ENCODE measurements at regions not wholly inside any gene's neighbourhood (a gene's known extent, or its start where the extent isn't known, plus 50 kb on each side); places are given as distances from the start of the nearest gene placed in this dataset.

GRCh38 chr10:28214219-28214618 is 88.6 kb downstream of the MPP7 start:
- H3K36me3 Mint-ChIP-seq (ENCODE audit: insufficient read depth in 2 of 2) = peaks cover 0 to 2% of the 10 kb centered on the region in 2 donors
- H3K27me3 Mint-ChIP-seq (ENCODE audit: low read depth) = no peaks in the 10 kb centered on the region
- DNase-seq = no peak
- no peak overlapping the region for H3K27ac Mint-ChIP-seq
- H3K9me3 Mint-ChIP-seq = no peaks in the 10 kb centered on the region
- no peak overlapping the region for H3K4me3 Mint-ChIP-seq
- ATAC-seq (replicated peaks in 1 of 2) = no peak
- peaks cover 31% of the 10 kb centered on the region for H3K4me1 Mint-ChIP-seq (ENCODE audit: low read depth)

- ATAC-seq (replicated peaks in 1 of 2) (no peak), DNase-seq (no peak)
- H3K36me3 Mint-ChIP-seq (ENCODE audit: insufficient read depth in 2 of 2) = peaks cover 2 to 4% of the 10 kb centered on the region in 2 donors
- no peak overlapping the region for H3K27ac Mint-ChIP-seq
- H3K4me1 Mint-ChIP-seq (ENCODE audit: low read depth) = peaks cover 10% of the 10 kb centered on the region
- peaks cover 0 to 6% of the 10 kb centered on the region in 2 donors for H3K9me3 Mint-ChIP-seq
- H3K27me3 Mint-ChIP-seq (ENCODE audit: low read depth) = no peaks in the 10 kb centered on the region
- no peak overlapping the region for H3K4me3 Mint-ChIP-seq
Observed at GRCh38 chr10:28211759-28212158, 91.1 kb downstream of the MPP7 start.

- Mint-ChIP-seq H3K27ac (no peak overlapping the region), H3K27me3 (ENCODE audit: low read depth) (no peaks in the 10 kb centered on the region)
- no peak for ATAC-seq (replicated peaks in 1 of 2)
Observed at GRCh38 chr10:28207799-28208198, 95.1 kb downstream of the MPP7 start.

GRCh38 chr10:28202941-28203352 is 99.9 kb downstream of the MPP7 start:
- peaks cover 0 to 8% of the 10 kb centered on the region in 2 donors for H3K36me3 Mint-ChIP-seq (ENCODE audit: insufficient read depth in 2 of 2)
- no peak overlapping the region for H3K4me3 Mint-ChIP-seq
- no peaks in the 10 kb centered on the region for H3K4me1 Mint-ChIP-seq (ENCODE audit: low read depth)
- no peak overlapping the region for H3K27ac Mint-ChIP-seq
- no peak for ATAC-seq (replicated peaks in 1 of 2)
- H3K27me3 Mint-ChIP-seq (ENCODE audit: low read depth) = no peaks in the 10 kb centered on the region
- DNase-seq = no peak
- H3K9me3 Mint-ChIP-seq = no peaks in the 10 kb centered on the region

More at GRCh38 chr10:28207799-28208198, 95.1 kb downstream of the MPP7 start:
- Mint-ChIP-seq H3K9me3 (peaks cover 0 to 6% of the 10 kb centered on the region in 2 donors), H3K4me1 (ENCODE audit: low read depth) (no peaks in the 10 kb centered on the region), H3K4me3 (no peak overlapping the region), H3K36me3 (ENCODE audit: insufficient read depth in 2 of 2) (peaks cover 2 to 8% of the 10 kb centered on the region in 2 donors)
- no peak for DNase-seq

- no peak overlapping the region for H3K4me3 Mint-ChIP-seq
- H3K27ac Mint-ChIP-seq = no peak overlapping the region
- H3K9me3 Mint-ChIP-seq = no peaks in the 10 kb centered on the region
- ATAC-seq (replicated peaks in 1 of 2) (no peak), DNase-seq (no peak)
- H3K4me1 Mint-ChIP-seq (ENCODE audit: low read depth) = no peaks in the 10 kb centered on the region
- peaks cover 0 to 6% of the 10 kb centered on the region in 2 donors for H3K36me3 Mint-ChIP-seq (ENCODE audit: insufficient read depth in 2 of 2)
- no peaks in the 10 kb centered on the region for H3K27me3 Mint-ChIP-seq (ENCODE audit: low read depth)
Observed at GRCh38 chr10:28201410-28202400, 101.2 kb downstream of the MPP7 start.

- H3K4me1 Mint-ChIP-seq (ENCODE audit: low read depth) = no peaks in the 10 kb centered on the region
Observed at GRCh38 chr10:28200775-28201174, 102.1 kb downstream of the MPP7 start.

GRCh38 chr10:28199941-28200340 is 102.9 kb downstream of the MPP7 start:
- ATAC-seq (replicated peaks in 1 of 2) = no peak
- Mint-ChIP-seq H3K9me3 (no peaks in the 10 kb centered on the region), H3K27me3 (ENCODE audit: low read depth) (no peaks in the 10 kb centered on the region), H3K27ac (no peak overlapping the region), H3K4me1 (ENCODE audit: low read depth) (no peaks in the 10 kb centered on the region), H3K36me3 (ENCODE audit: insufficient read depth in 2 of 2) (peaks cover 0 to 5% of the 10 kb centered on the region in 2 donors), H3K4me3 (no peak overlapping the region)
- no peak for DNase-seq

More at GRCh38 chr10:28200775-28201174, 102.1 kb downstream of the MPP7 start:
- DNase-seq (no peak), ATAC-seq (replicated peaks in 1 of 2) (no peak)
- no peak overlapping the region for H3K4me3 Mint-ChIP-seq
- H3K27ac Mint-ChIP-seq = no peak overlapping the region
- peaks cover 0 to 8% of the 10 kb centered on the region in 2 donors for H3K36me3 Mint-ChIP-seq (ENCODE audit: insufficient read depth in 2 of 2)
- no peaks in the 10 kb centered on the region for H3K27me3 Mint-ChIP-seq (ENCODE audit: low read depth)
- no peaks in the 10 kb centered on the region for H3K9me3 Mint-ChIP-seq

- Mint-ChIP-seq H3K4me1 (ENCODE audit: low read depth) (no peaks in the 10 kb centered on the region), H3K27ac (no peak overlapping the region), H3K36me3 (ENCODE audit: insufficient read depth in 2 of 2) (no peaks in the 10 kb centered on the region), H3K27me3 (ENCODE audit: low read depth) (no peaks in the 10 kb centered on the region), H3K9me3 (no peaks in the 10 kb centered on the region), H3K4me3 (no peak overlapping the region)
- no peak for ATAC-seq (replicated peaks in 1 of 2)
- DNase-seq = no peak
Observed at GRCh38 chr10:28190196-28190595, 112.7 kb downstream of the MPP7 start.

- Mint-ChIP-seq H3K27me3 (ENCODE audit: low read depth) (no peaks in the 10 kb centered on the region), H3K36me3 (ENCODE audit: insufficient read depth in 2 of 2) (no peaks in the 10 kb centered on the region), H3K4me3 (no peak overlapping the region), H3K9me3 (no peaks in the 10 kb centered on the region), H3K4me1 (ENCODE audit: low read depth) (no peaks in the 10 kb centered on the region), H3K27ac (no peak overlapping the region)
- DNase-seq (no peak), ATAC-seq (replicated peaks in 1 of 2) (no peak)
Observed at GRCh38 chr10:28188526-28188925, 114.3 kb downstream of the MPP7 start.

- Mint-ChIP-seq H3K4me1 (ENCODE audit: low read depth) (no peaks in the 10 kb centered on the region), H3K27ac (no peak overlapping the region), H3K36me3 (ENCODE audit: insufficient read depth in 2 of 2) (no peaks in the 10 kb centered on the region), H3K9me3 (no peaks in the 10 kb centered on the region), H3K4me3 (no peak overlapping the region), H3K27me3 (ENCODE audit: low read depth) (no peaks in the 10 kb centered on the region)
- DNase-seq (no peak), ATAC-seq (replicated peaks in 1 of 2) (peak in 1 of 2 donors; percentile 59)
Observed at GRCh38 chr10:28186887-28187578, 115.8 kb downstream of the MPP7 start.

GRCh38 chr10:28186461-28186860 is 116.4 kb downstream of the MPP7 start:
- H3K36me3 Mint-ChIP-seq (ENCODE audit: insufficient read depth in 2 of 2) = no peaks in the 10 kb centered on the region
- DNase-seq (no peak), ATAC-seq (replicated peaks in 1 of 2) (peak in 1 of 2 donors; percentile 26)
- no peak overlapping the region for H3K27ac Mint-ChIP-seq
- H3K4me1 Mint-ChIP-seq (ENCODE audit: low read depth) = no peaks in the 10 kb centered on the region
- H3K4me3 Mint-ChIP-seq = no peak overlapping the region
- H3K27me3 Mint-ChIP-seq (ENCODE audit: low read depth) = no peaks in the 10 kb centered on the region
- H3K9me3 Mint-ChIP-seq = no peaks in the 10 kb centered on the region

GRCh38 chr10:28184810-28185209 is 118.1 kb downstream of the MPP7 start:
- no peak for DNase-seq
- Mint-ChIP-seq H3K36me3 (ENCODE audit: insufficient read depth in 2 of 2) (no peaks in the 10 kb centered on the region), H3K27ac (no peak overlapping the region), H3K4me1 (ENCODE audit: low read depth) (peaks cover 4% of the 10 kb centered on the region), H3K27me3 (ENCODE audit: low read depth) (no peaks in the 10 kb centered on the region), H3K4me3 (no peak overlapping the region), H3K9me3 (no peaks in the 10 kb centered on the region)
- no peak for ATAC-seq (replicated peaks in 1 of 2)

GRCh38 chr10:28181478-28182096 is 121.3 kb downstream of the MPP7 start:
- Mint-ChIP-seq H3K4me1 (ENCODE audit: low read depth) (peaks cover 28% of the 10 kb centered on the region), H3K4me3 (no peak overlapping the region), H3K9me3 (no peaks in the 10 kb centered on the region), H3K27me3 (ENCODE audit: low read depth) (no peaks in the 10 kb centered on the region), H3K36me3 (ENCODE audit: insufficient read depth in 2 of 2) (no peaks in the 10 kb centered on the region), H3K27ac (no peak overlapping the region)
- no peak for DNase-seq
- no peak for ATAC-seq (replicated peaks in 1 of 2)
